ENCODE measurements at regions not wholly inside any gene's neighbourhood (a gene's known extent, or its start where the extent isn't known, plus 50 kb on each side); places are given as distances from the start of the nearest gene placed in this dataset.

DNA sequence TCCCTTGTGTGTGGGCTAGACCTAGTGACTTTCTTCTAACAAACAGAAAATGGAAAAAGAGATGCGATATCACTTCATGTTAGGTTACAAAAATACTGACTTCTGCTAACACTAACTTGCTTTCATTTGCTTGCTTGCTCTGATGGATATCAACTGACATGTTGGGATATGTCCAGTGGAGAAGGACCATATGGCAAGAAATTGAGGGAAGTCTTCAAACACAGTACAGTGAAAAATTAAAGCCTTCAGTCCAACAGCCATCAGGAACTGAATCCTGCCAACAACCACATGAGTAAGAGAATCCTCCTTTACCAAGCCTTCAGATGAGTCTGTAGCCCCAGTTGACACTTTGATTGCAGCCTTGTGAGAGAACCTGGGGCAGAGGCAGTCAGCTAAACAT lies 143.9 kb downstream of the MAIP1 start:
- Histone ChIP-seq H3K9me3 (no peaks in the 10 kb centered on the region), H3K27me3 (no peaks in the 10 kb centered on the region), H3K4me1 (no peaks in the 10 kb centered on the region), H3K4me3 (no peak overlapping the region), H3K36me3 (no peaks in the 10 kb centered on the region), H3K27ac (no peak overlapping the region)
- TF ChIP-seq, protein P1, sequence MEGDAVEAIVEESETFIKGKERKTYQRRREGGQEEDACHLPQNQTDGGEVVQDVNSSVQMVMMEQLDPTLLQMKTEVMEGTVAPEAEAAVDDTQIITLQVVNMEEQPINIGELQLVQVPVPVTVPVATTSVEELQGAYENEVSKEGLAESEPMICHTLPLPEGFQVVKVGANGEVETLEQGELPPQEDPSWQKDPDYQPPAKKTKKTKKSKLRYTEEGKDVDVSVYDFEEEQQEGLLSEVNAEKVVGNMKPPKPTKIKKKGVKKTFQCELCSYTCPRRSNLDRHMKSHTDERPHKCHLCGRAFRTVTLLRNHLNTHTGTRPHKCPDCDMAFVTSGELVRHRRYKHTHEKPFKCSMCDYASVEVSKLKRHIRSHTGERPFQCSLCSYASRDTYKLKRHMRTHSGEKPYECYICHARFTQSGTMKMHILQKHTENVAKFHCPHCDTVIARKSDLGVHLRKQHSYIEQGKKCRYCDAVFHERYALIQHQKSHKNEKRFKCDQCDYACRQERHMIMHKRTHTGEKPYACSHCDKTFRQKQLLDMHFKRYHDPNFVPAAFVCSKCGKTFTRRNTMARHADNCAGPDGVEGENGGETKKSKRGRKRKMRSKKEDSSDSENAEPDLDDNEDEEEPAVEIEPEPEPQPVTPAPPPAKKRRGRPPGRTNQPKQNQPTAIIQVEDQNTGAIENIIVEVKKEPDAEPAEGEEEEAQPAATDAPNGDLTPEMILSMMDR (IDR thresholded peaks at IDR 0.05 in 4 of 5, conservative IDR thresholded peaks at IDR 0.05 in 1 of 5) = no peak
- no peak for TF ChIP-seq POLR2A (IDR thresholded peaks at IDR 0.05)
- intact Hi-C loops (cut with DNase I; ENCODE audit: low total_unique reads) = no loop called here
- in situ Hi-C loops (cut with MboI; ENCODE audit: low sequenced_read_pairs in 4 of 4) = no loop called here
- ATAC-seq (no peak), DNase-seq (no peak)

DNA sequence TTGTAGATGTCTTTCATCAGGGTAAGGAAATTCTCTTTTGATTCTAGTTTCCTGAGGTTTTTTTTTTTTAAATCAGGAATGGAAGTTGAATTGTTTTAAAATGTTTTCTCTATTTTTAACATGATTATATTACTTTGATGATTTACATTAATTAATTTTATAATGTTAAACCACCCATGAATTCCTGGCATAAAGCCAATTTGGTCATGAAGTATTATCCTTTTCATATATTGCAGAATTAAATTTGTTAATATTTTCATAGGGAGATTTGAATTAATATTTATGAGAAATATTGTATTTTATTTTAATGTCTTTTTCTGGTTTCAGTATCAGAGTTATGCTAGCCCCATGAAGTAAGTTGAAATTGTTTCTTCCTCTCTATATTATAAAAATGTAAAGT lies 144.6 kb downstream of the MAIP1 start:
- H3K9me3 ChIP-seq = no peaks in the 10 kb centered on the region
- no peaks in the 10 kb centered on the region for H3K27me3 ChIP-seq
- H3K4me3 ChIP-seq = no peak overlapping the region
- H3K27ac ChIP-seq = no peak overlapping the region
- H3K36me3 ChIP-seq = no peaks in the 10 kb centered on the region
- DNase-seq (no peak), ATAC-seq (no peak)
- H3K4me1 ChIP-seq = no peaks in the 10 kb centered on the region
- intact Hi-C loops (cut with DNase I; ENCODE audit: low total_unique reads) (no loop called here), in situ Hi-C loops (cut with MboI; ENCODE audit: low sequenced_read_pairs in 4 of 4) (no loop called here)
- TF ChIP-seq, protein P1 (IDR thresholded peaks at IDR 0.05 in 4 of 5, conservative IDR thresholded peaks at IDR 0.05 in 1 of 5) = no peak
- TF ChIP-seq POLR2A (IDR thresholded peaks at IDR 0.05) = no peak

DNA sequence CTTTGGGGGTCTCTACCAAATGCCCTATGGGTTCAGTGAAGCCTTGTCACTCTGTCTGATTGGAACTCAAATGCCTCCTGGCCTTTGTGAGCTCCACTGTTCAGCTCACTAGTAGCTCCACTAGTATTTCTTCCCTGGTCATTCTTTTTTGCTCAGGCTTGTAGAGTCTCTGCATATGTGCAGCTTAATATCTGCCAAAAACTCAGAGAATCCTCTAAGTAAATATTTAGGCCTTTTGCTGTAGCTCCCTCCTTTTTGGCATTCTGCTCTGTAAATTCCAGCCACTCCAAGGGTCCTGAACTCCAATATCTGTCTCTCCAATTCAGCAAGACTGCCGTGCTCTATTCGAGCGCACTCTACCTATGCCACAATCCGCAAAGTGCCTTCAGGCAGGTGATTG lies 146.5 kb downstream of the MAIP1 start:
- ATAC-seq = no peak
- intact Hi-C loops (cut with DNase I; ENCODE audit: low total_unique reads) = no loop called here
- Histone ChIP-seq H3K27ac (no peak overlapping the region), H3K4me3 (no peak overlapping the region), H3K9me3 (no peaks in the 10 kb centered on the region), H3K27me3 (no peaks in the 10 kb centered on the region), H3K4me1 (no peaks in the 10 kb centered on the region), H3K36me3 (no peaks in the 10 kb centered on the region)
- no peak for DNase-seq
- TF ChIP-seq, protein P1 (IDR thresholded peaks at IDR 0.05 in 4 of 5, conservative IDR thresholded peaks at IDR 0.05 in 1 of 5) = no peak
- in situ Hi-C loops (cut with MboI; ENCODE audit: low sequenced_read_pairs in 4 of 4) = no loop called here

DNA sequence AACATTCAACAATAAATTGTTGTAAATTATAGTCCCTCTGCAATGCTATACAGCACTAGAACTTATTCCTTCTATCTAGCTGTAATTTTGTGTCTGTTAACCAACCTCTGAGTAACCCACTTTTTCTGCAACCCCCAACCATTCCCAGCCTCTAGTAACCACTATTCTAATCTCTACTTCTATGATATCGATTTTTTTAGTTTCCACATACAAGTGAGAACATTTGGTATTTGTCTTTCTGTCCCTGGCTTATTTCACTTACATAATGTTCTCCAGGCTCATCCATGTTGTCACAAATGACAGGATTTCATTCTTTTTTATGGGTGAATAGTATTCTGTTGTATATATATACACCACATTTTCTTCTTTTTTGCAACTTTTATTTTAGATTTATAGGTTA lies 147.6 kb downstream of the MAIP1 start:
- ATAC-seq (no peak), DNase-seq (no peak)
- intact Hi-C loops (cut with DNase I; ENCODE audit: low total_unique reads) (no loop called here), in situ Hi-C loops (cut with MboI; ENCODE audit: low sequenced_read_pairs in 4 of 4) (no loop called here)
- Histone ChIP-seq H3K4me1 (no peaks in the 10 kb centered on the region), H3K36me3 (no peaks in the 10 kb centered on the region), H3K9me3 (no peaks in the 10 kb centered on the region), H3K4me3 (no peak overlapping the region), H3K27ac (no peak overlapping the region), H3K27me3 (no peaks in the 10 kb centered on the region)
- TF ChIP-seq POLR2A (IDR thresholded peaks at IDR 0.05) = no peak
- TF ChIP-seq, protein P1 (IDR thresholded peaks at IDR 0.05 in 4 of 5, conservative IDR thresholded peaks at IDR 0.05 in 1 of 5) = no peak

DNA sequence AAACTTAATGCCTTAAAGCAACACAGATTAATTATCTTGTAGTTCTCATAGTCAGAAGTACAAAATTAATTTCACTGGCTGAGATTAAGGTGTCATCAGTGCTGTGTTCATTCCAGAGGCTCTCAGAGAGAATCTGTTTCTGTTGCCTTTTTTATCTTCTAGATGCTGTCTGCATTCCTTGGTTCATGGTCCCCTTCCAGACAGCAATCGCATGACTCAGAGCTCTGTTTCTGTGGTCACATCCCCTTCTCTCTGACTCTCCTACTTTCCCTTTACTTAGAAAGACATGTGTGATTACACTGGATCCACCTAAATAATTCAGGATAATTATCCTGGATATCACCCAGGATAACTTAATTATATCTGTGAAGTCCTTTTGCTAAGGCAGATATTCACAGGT lies 148.6 kb downstream of the MAIP1 start:
- no peak for TF ChIP-seq POLR2A (IDR thresholded peaks at IDR 0.05)
- TF ChIP-seq, protein P1 (IDR thresholded peaks at IDR 0.05 in 4 of 5, conservative IDR thresholded peaks at IDR 0.05 in 1 of 5) = no peak
- ATAC-seq = no peak
- in situ Hi-C loops (cut with MboI; ENCODE audit: low sequenced_read_pairs in 4 of 4) = no loop called here

More for the DNA sequence above, 148.6 kb downstream of the MAIP1 start:
- no peak overlapping the region for H3K4me3 ChIP-seq
- H3K27ac ChIP-seq = no peak overlapping the region
- no peak for DNase-seq
- H3K36me3 ChIP-seq = no peaks in the 10 kb centered on the region
- H3K9me3 ChIP-seq = no peaks in the 10 kb centered on the region
- intact Hi-C loops (cut with DNase I; ENCODE audit: low total_unique reads) = no loop called here
- no peaks in the 10 kb centered on the region for H3K27me3 ChIP-seq
- no peaks in the 10 kb centered on the region for H3K4me1 ChIP-seq
